ENCODE measurements at regions not wholly inside any gene's neighbourhood (a gene's known extent, or its start where the extent isn't known, plus 50 kb on each side); places are given as distances from the start of the nearest gene placed in this dataset.
A peak's percentile ranks its signal among the peaks of the same experiment; 100 is the strongest.
"Not testable (repeated sequence)": the region's sequence is repeated elsewhere in the genome, so short reads cannot be mapped to it uniquely, and the experiment has no call there.

- no peak for DNase-seq
Measured at GRCh38 chr3:105982207-105982606, 113.4 kb upstream of the CBLB start.

DNA sequence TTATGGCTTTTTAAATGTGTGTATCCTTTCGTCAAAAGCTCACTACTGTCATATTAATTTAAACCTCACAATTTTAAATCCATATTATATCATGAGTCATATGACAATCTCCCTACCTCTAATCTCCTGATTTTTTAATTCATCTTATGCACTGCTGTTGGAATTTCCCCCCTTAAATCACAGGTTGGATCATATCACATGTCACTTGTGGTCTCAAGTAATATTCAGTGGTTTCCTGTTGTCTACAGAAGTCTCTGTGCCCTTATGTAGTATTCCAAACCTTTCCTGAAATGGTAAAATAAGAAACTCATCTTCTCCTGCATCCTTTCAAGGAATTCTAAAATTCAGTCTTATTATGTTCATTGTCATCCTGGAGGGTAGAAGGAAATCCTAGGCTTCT, 116.0 kb upstream of the CBLB start:
- DNase-seq = no peak

DNA sequence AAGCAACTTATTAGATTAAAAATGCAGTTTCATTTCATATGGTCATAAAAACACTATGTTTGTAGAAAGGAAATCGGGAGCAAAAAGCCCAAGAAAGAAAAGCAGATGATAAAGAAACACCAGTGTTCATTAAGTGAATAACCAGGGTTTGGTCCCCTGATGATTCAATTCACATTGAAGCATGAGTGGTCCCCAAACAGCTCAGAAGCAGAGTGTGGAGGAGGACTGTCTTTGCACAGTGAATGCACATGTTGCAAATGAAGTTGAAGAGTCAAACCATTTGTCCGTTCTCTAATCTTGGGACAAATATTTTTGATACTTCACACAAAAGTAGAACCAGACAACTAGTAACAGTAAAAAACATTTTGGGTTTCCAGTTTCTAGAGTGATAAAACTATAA, 117.5 kb upstream of the CBLB start:
- DNase-seq = not testable (repeated sequence)

GRCh38 chr3:105987809-105988208, 119.0 kb upstream of the CBLB start:
- DNase-seq = no peak

DNA sequence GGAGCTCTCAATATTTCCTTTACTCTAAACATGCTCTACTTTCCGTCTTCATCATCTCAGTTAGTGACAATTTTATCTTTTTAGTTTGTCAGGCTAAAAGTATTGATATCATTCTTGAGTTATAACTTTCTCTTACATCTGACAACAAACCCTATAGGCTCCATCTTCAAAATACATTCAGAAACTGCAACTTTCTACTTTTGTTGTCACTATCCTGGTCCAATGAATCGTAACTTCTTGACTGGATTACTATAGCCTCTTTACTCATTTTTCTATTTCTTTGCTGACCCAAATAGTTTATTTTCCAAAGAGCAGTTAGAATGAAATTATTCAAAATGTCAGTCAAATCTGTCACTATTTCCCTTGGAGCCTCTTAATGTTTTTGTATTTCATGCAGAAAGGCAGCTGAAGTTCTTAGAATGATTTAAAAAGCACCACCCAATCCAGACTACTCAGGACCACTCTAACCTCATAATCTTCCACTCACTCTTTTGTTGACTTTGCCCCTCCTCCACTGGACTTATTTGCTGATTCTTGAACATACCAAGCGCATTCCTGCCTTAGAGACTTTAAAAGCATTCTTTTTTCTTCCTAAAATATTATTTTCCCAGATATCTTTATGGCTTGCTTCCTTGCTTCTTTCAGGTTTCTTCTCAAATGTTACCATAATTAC, 119.9 kb upstream of the CBLB start:
- no peak for DNase-seq

DNA sequence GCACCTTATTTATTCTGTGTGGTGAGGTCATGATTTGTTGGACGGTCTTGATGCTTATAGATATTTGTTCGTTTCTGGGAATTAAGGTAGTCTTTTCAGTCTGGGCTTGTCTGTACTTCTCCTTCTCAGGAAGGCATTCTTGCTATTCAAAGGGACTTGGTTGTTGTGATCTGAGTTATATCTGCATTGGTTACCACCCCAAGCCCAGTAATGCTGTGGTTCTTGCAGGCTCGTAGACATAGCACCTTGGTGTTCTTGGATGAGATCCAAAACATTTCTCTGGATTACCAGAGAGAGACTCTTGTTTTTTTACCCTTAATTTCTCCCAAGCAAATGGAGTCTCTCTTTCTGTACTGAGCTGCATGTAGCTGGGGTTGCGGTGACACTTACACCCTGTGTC, 128.0 kb upstream of the CBLB start:
- no peak for DNase-seq

DNA sequence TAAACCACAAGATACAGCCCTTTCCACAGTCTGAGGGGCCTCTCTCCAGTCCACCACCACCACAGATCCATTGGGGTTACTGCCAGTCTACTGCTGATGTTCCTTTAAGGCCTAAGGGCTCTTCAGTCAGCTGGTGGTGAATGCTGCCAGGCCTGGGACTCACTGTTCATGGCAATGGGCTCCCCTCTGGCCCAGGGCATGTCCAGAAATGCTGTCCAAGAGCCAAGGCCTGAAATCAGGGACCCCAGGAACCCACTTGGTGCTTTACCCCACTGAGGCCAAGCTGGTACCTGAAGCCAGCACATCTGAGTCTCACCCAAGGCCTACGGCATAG, 128.6 kb upstream of the CBLB start:
- DNase-seq = no peak

DNA sequence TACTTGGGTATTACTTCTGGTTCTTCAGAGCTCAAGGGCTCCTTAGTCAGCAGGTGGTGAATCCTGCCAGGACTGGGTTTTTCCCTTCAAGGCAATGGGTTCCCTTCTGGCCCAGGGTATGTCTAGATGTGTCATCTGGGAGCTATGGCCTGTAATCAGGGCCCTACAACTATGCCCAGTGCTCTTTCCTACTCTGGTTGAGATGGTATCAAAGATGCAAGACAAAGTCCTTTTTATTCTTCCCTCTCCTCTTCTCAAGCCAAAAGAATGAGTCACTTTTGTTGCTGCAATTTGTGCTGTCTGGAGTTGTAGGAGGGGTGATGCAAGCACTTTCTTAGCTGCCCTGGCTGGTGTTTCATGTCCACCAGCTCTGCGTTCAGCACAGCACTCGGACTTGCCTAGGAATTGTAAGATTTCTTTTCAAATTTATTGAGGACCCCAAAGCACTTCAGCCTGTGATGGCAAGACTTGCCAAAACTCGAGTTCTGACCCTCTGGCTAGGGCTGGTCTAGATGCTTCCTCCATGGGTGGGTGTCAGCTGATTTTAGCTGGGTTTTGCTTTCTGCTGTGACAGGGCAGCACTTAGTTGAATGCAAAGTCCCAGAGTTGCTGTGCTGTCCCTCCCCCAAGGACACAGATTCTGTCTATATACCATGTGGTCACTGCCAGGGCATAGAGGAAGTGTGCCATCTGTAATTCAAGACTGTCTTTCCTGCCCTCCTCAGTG, 129.2 kb upstream of the CBLB start:
- no peak for DNase-seq

- DNase-seq = no peak
Measured at GRCh38 chr3:105999856-106000255, 131.0 kb upstream of the CBLB start.

GRCh38 chr3:106001923-106002322, 133.1 kb upstream of the CBLB start:
- no peak for DNase-seq

GRCh38 chr3:106004137-106004681, 135.4 kb upstream of the CBLB start:
- no peak for DNase-seq

GRCh38 chr3:106004826-106005225, 136.0 kb upstream of the CBLB start:
- DNase-seq = no peak

GRCh38 chr3:106006001-106006400, 137.2 kb upstream of the CBLB start:
- DNase-seq = no peak

DNA sequence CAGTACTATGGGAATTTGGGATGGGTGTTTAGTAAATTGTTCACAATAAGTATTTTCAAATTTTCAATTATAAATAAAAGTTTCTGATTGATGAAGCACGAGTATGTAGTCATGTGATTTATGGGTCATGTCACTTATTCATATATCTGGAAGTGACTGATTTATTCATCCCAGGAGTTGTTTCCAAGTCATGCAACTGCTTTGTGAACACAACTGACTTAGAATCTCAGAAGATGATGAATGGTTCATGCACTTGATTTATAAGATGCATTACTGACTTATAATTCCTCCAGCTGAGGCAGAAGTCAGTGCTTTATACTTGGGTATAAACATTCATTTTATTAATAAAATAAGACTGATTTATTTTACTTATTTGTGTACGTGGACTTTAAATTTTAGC, 137.8 kb upstream of the CBLB start:
- no peak for DNase-seq

GRCh38 chr3:106007512-106007911, 138.7 kb upstream of the CBLB start:
- DNase-seq = peak in 1 of 2 experiments; percentile 33

- DNase-seq = no peak
Measured at GRCh38 chr3:106008766-106009165, 140.0 kb upstream of the CBLB start.

DNA sequence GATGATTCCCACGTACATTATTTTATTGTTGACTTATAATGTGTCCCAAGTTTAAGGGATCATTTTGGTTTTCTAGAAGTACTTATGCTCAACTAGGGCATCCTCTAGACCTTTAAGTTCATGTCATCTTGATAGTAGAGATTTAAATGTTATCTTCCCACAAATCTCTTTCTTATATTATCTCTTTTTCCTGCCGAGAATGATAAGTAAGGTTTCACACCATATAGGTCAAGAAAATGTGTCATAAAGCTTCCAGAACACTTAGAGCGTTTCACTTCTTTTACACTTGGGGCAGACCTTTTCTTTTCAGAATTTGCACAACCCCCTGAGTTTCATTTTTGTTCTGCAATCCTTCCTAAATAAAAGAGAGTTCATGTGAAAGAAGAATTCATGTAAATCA, 142.0 kb upstream of the CBLB start:
- no peak for DNase-seq

DNA sequence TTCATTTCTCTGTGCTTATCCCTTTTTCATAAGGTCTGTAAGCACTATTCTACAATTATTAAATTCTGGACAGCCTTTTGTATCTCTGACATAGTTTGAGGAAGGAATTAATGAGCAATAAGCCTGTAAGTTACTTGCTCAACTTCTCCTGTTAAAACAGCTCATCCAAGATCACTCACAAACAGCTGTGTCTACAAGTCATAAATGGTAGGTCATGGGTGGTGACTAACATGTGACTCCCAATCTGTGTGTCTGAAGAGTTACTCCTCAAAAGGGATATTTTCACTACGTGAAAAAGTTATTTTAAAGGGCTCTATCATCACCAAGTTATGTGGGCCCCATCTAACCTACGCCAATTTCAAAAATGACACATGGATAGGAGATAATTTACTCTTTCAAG, 145.2 kb upstream of the CBLB start:
- DNase-seq = no peak

GRCh38 chr3:106014518-106014917, 145.7 kb upstream of the CBLB start:
- no peak for DNase-seq

GRCh38 chr3:106014971-106015370, 146.2 kb upstream of the CBLB start:
- DNase-seq = no peak

DNA sequence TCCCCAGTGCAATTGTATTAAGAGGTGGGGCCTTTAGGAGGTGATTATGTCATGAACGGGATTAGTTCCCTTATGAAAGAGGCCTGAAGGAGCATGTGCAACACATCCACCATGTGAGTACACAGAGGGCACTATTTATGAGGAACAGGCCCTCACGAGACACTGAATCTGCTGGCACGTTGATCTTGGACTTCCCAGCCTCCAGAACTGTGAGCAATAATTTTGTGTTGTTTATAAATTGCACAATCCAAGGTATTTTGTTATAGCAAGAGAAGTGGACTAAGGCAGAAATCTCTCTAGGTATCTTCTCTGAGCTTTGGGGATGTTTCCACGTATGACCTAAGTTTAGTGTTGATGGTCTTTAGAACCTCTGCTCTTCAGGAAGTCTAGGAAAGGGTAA, 149.3 kb upstream of the CBLB start:
- no peak for DNase-seq

- DNase-seq = no peak
Measured at GRCh38 chr3:106018929-106019550, 150.2 kb upstream of the CBLB start.

DNA sequence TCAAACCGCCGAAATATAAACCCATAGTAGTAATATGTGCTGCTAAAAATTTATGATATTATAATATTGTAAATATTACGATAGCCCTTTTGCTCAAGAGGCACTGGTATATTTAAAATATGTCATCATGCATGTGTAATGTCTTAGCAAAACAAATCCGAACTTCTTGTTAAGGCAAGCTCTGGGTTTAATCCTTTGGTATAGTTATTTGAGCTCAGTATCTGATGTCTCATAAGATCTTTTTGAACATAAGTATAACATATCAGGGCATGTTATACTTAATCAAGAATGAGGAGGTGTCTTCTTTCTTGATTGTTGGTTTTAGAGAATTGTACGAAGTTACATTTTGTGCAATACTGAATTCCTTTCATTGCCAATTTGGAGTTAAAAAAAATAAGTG, 154.1 kb upstream of the CBLB start:
- DNase-seq = no peak

- DNase-seq = no peak
Measured at GRCh38 chr3:106025151-106025722, 156.4 kb upstream of the CBLB start.

Data from activated CD4-positive, alpha-beta T cell treated with anti-CD3 and anti-CD28 coated beads, Interleukin-2, amount 50 U/mL, for 48 hours (primary cell).